Liver (tissue), 8 donors: ENCODE measurements at regions not wholly inside any gene's neighbourhood (a gene's known extent, or its start where the extent isn't known, plus 50 kb on each side); places are given as distances from the start of the nearest gene placed in this dataset.

Experiments
- DNase-seq: peaks from one replicate; pipeline ENCODE4 v3.0.0-alpha.2; 2017; ENCODE audit warnings: low spot score
- H3K27ac ChIP-seq, 2 donors: one replicate each; pipeline ENCODE4 v1.7.0; 2013; ENCODE audit warnings: inconsistent platforms in 2 of 2, low read length in 2 of 2, control low read depth in 1 of 2, low read depth in 1 of 2, mild to moderate bottlenecking in 1 of 2
- H3K27me3 ChIP-seq, 4 donors: one replicate each; pipeline versions ENCODE4 v1.6.1 to v1.7.0; 2013; ENCODE audit warnings: low read length in 3 of 4, inconsistent platforms in 1 of 4, mild to moderate bottlenecking in 1 of 4, moderate library complexity in 1 of 4; ENCODE audit not compliant: control insufficient read depth in 4 of 4, insufficient read depth in 4 of 4
- H3K36me3 ChIP-seq, 4 donors: one replicate each; pipeline versions ENCODE4 v1.6.1 to v1.7.0; 2013; ENCODE audit warnings: low read length in 3 of 4, mild to moderate bottlenecking in 3 of 4, low read depth in 1 of 4, moderate library complexity in 1 of 4; ENCODE audit not compliant: control insufficient read depth in 4 of 4, insufficient read depth in 3 of 4
- H3K4me1 ChIP-seq, 4 donors: one replicate each; pipeline versions ENCODE4 v1.6.1 to v1.7.0; 2013; ENCODE audit warnings: low read length in 3 of 4, mild to moderate bottlenecking in 3 of 4, moderate library complexity in 1 of 4; ENCODE audit not compliant: control insufficient read depth in 4 of 4, insufficient read depth in 4 of 4
- H3K4me3 ChIP-seq, 3 donors: one replicate each; pipeline versions ENCODE4 v1.6.1 to v1.7.0; 2013; ENCODE audit warnings: low read length in 3 of 3, control low read depth in 1 of 3, low read depth in 1 of 3, mild to moderate bottlenecking in 1 of 3
- H3K9ac ChIP-seq, 2 donors: one replicate each; pipeline ENCODE4 v1.7.0; 2013; ENCODE audit warnings: low read length in 2 of 2, mild to moderate bottlenecking in 2 of 2, moderate library complexity in 2 of 2, control low read depth in 1 of 2, low read depth in 1 of 2
- H3K9me3 ChIP-seq, 4 donors: one replicate each; pipeline versions ENCODE4 v1.6.1 to v1.7.0; 2013; ENCODE audit warnings: low read length in 3 of 4; ENCODE audit not compliant: control insufficient read depth in 4 of 4
- FOXA1 ChIP-seq: IDR thresholded peaks from 2 replicates; pipeline ENCODE4 v1.6.1; 2016; ENCODE audit warnings: antibody characterized with exemption
- FOXA2 ChIP-seq: IDR thresholded peaks from 2 replicates; pipeline ENCODE4 v1.6.1; 2016; ENCODE audit warnings: antibody characterized with exemption
- GABPA ChIP-seq, 2 donors: IDR thresholded peaks in 1 of 2; conservative IDR thresholded peaks in 1 of 2; 2 replicates each; pipeline ENCODE4 v1.6.1; 2016; ENCODE audit warnings: antibody characterized with exemption in 2 of 2, mild to moderate bottlenecking in 1 of 2, moderate library complexity in 1 of 2
- HNF4A ChIP-seq, 2 donors: conservative IDR thresholded peaks; 2 replicates each; pipeline ENCODE4 v1.6.1; 2016; ENCODE audit warnings: antibody characterized with exemption in 2 of 2, mild to moderate bottlenecking in 2 of 2
- JUND ChIP-seq, 2 donors: IDR thresholded peaks; 2 replicates each; pipeline ENCODE4 v1.6.1; 2016; ENCODE audit warnings: antibody characterized with exemption in 2 of 2
- MAX ChIP-seq: IDR thresholded peaks from 2 replicates; pipeline ENCODE4 v1.6.1; 2016; ENCODE audit warnings: antibody characterized with exemption
- NR2F2 ChIP-seq: IDR thresholded peaks from 2 replicates; pipeline ENCODE4 v1.6.1; 2016; ENCODE audit warnings: antibody characterized with exemption
- RAD21 ChIP-seq, 2 donors: IDR thresholded peaks; 2 replicates each; pipeline ENCODE4 v1.6.1; 2016; ENCODE audit warnings: antibody characterized with exemption in 2 of 2, mild to moderate bottlenecking in 2 of 2
- REST ChIP-seq: IDR thresholded peaks from 2 replicates; pipeline ENCODE4 v1.6.1; 2016; ENCODE audit warnings: antibody characterized with exemption, mild to moderate bottlenecking
- RXRA ChIP-seq, 2 donors: IDR thresholded peaks; 2 replicates each; pipeline ENCODE4 v1.6.1; 2017 to 2018; ENCODE audit warnings: antibody characterized with exemption in 2 of 2, mild to moderate bottlenecking in 1 of 2
- SP1 ChIP-seq: IDR thresholded peaks from 2 replicates; pipeline ENCODE4 v1.6.1; 2018; ENCODE audit warnings: antibody characterized with exemption, mild to moderate bottlenecking
- TAF1 ChIP-seq: conservative IDR thresholded peaks from 2 replicates; pipeline ENCODE4 v1.6.1; 2016; ENCODE audit warnings: antibody characterized with exemption, mild to moderate bottlenecking
- YY1 ChIP-seq: IDR thresholded peaks from 2 replicates; pipeline ENCODE4 v1.6.1; 2016; ENCODE audit warnings: antibody characterized with exemption, mild to moderate bottlenecking
- WGBS: extraction: QIAGEN DNeasy Blood & Tissue Kit; methylation state at CpG from one replicate; pipeline ENCODE4 v1.1.7; 2013; 5-methylcytosine and 5-hydroxymethylcytosine counted together
- TF ChIP-seq, protein P1 (sequence below): fragments of 150-350 bp; IDR thresholded peaks from 2 replicates; pipeline ENCODE4 v1.5.1; 2017; ENCODE audit warnings: improper control_type of control experiment, low read depth, low read length; ENCODE audit not compliant: missing input control
- donor health status: healthy.
- donor health status: healthy.
- donor health status: healthy.
- donor health status: healthy.
- donor health status: healthy.

DNA sequence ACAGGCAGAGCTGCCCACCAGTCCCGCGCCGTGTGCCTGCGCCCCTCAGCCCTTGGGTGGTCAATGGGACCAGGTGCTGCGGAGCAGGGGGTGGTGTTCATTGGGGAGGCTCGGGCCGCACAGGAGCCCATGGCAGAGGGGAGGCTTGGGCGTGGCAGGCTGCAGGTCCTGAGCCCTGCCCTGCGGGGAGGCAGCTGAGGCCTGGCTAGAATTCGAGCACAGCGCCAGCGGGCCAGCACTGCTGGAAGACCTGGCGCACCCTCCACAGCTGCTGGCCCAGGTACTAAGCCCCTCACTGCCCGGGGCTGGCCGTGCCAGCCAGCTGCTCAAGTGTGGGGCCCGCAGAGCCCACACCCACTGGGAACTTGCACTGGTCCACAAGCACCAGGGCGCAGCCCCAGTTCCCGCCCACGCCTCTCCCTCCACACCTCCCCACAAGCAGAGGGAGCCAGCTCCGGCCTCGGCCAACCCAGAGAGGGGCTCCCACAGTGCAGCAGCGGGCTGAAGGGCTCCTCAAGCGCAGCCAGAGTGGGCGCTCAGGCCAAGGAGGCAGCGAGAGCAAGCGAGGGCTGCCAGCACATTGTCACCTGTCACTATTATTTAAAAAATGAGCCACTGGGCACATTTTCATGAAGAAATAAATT lies 645.8 kb downstream of the CENPC start:
- no peak overlapping the region for H3K9ac ChIP-seq
- WGBS: 89% methylated on average over 26 of the region's 26 CpGs
- no peak overlapping the region for H3K4me3 ChIP-seq
- TF ChIP-seq JUND (IDR thresholded peaks at IDR 0.05): no peak
- no peak for TF ChIP-seq RAD21 (IDR thresholded peaks at IDR 0.05)
- DNase-seq: no peak
- no peaks in the 10 kb centered on the region for H3K36me3 ChIP-seq
- H3K27ac ChIP-seq: no peak overlapping the region
- H3K4me1 ChIP-seq: no peaks in the 10 kb centered on the region
- no peaks in the 10 kb centered on the region for H3K27me3 ChIP-seq
- peaks cover 0 to 6% (median under 1%) of the 10 kb centered on the region in 4 donors for H3K9me3 ChIP-seq

- H3K9me3 ChIP-seq: peaks cover 0 to 4% (median 0%) of the 10 kb centered on the region in 4 donors
- no peak for TF ChIP-seq HNF4A (conservative IDR thresholded peaks at IDR 0.05)
- no peak for TF ChIP-seq GABPA (IDR thresholded peaks at IDR 0.05 in 1 of 2, conservative IDR thresholded peaks at IDR 0.05 in 1 of 2)
- no peak for TF ChIP-seq RXRA (IDR thresholded peaks at IDR 0.05)
- TF ChIP-seq FOXA1: no peak
- TF ChIP-seq, protein P1, sequence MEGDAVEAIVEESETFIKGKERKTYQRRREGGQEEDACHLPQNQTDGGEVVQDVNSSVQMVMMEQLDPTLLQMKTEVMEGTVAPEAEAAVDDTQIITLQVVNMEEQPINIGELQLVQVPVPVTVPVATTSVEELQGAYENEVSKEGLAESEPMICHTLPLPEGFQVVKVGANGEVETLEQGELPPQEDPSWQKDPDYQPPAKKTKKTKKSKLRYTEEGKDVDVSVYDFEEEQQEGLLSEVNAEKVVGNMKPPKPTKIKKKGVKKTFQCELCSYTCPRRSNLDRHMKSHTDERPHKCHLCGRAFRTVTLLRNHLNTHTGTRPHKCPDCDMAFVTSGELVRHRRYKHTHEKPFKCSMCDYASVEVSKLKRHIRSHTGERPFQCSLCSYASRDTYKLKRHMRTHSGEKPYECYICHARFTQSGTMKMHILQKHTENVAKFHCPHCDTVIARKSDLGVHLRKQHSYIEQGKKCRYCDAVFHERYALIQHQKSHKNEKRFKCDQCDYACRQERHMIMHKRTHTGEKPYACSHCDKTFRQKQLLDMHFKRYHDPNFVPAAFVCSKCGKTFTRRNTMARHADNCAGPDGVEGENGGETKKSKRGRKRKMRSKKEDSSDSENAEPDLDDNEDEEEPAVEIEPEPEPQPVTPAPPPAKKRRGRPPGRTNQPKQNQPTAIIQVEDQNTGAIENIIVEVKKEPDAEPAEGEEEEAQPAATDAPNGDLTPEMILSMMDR: no peak
- TF ChIP-seq MAX: no peak
- no peak for TF ChIP-seq REST
- no peak for TF ChIP-seq JUND (IDR thresholded peaks at IDR 0.05)
- H3K4me3 ChIP-seq: no peak overlapping the region
- no peaks in the 10 kb centered on the region for H3K27me3 ChIP-seq
- no peak for DNase-seq
- WGBS: 52% methylated on average over 1 of the region's 1 CpG
- no peak overlapping the region for H3K27ac ChIP-seq
- no peaks in the 10 kb centered on the region for H3K36me3 ChIP-seq
- no peaks in the 10 kb centered on the region for H3K4me1 ChIP-seq
- no peak overlapping the region for H3K9ac ChIP-seq
These were observed 651.5 kb downstream of the CENPC start for GRCh38 chr4:66893807-66894206.

- H3K27me3 ChIP-seq: no peaks in the 10 kb centered on the region
- H3K4me1 ChIP-seq: no peaks in the 10 kb centered on the region
- no peaks in the 10 kb centered on the region for H3K36me3 ChIP-seq
- H3K27ac ChIP-seq: no peak overlapping the region
- no peak for DNase-seq
- H3K9me3 ChIP-seq: peaks cover 0 to 4% (median 0%) of the 10 kb centered on the region in 4 donors
- H3K9ac ChIP-seq: no peak overlapping the region
- no peak overlapping the region for H3K4me3 ChIP-seq
- 39% methylated on average over 1 of the region's 1 CpG for WGBS
- TF ChIP-seq YY1 (no peak), FOXA1 (no peak), NR2F2 (no peak), SP1 (no peak), TAF1 (no peak), GABPA (IDR thresholded peaks at IDR 0.05 in 1 of 2, conservative IDR thresholded peaks at IDR 0.05 in 1 of 2) (no peak), REST (no peak), FOXA2 (no peak), RAD21 (IDR thresholded peaks at IDR 0.05) (no peak), JUND (IDR thresholded peaks at IDR 0.05) (no peak)
- TF ChIP-seq, protein P1: no peak
These were observed 658.2 kb downstream of the CENPC start for GRCh38 chr4:66887061-66887460.
